Pancreas (tissue), 10 donors: ENCODE measurements at regions not wholly inside any gene's neighbourhood (a gene's known extent, or its start where the extent isn't known, plus 50 kb on each side); places are given as distances from the start of the nearest gene placed in this dataset.

Experiments
- ATAC-seq, 4 donors: fragments of 200-7000 bp; cut with Tn5 transposase; one replicate each; pipeline versions ENCODE4 v1.8.0 to v1.9.1; 2020; ENCODE audit warnings: mild to moderate bottlenecking in 4 of 4, moderate library complexity in 4 of 4
- DNase-seq, 6 donors: peaks; one replicate each; pipeline ENCODE4 v3.0.0-alpha.2; 2020
- FAIRE-seq: peaks from 2 replicates; lab custom pipeline; 2012; peaks lifted over from hg19 to GRCh38; lab: Jason Lieb, UNC
- H3K27ac ChIP-seq, 4 donors: fragments of 200-600 bp; sonication (generic); 1 replicate in 3 of 4; 2 replicates in 1 of 4; pipeline versions ENCODE4 v1.5.0 to v1.8.0; 2020
- H3K27me3 ChIP-seq, 4 donors: fragments of 200-600 bp; one replicate each; pipeline ENCODE4 v1.8.0; 2021
- H3K36me3 ChIP-seq, 3 donors: fragments of 200-600 bp; sonication (generic) in 1 of 3; one replicate each; pipeline versions ENCODE4 v1.5.0 to v1.8.0; 2020 to 2021
- H3K4me1 ChIP-seq, 3 donors: fragments of 200-600 bp; one replicate each; pipeline ENCODE4 v1.8.0; 2021
- H3K4me3 ChIP-seq, 4 donors: fragments of 200-600 bp; sonication (generic) in 2 of 4; one replicate each; pipeline versions ENCODE4 v1.5.0 to v1.8.0; 2020 to 2021
- H3K9me3 ChIP-seq, 4 donors: fragments of 200-600 bp; one replicate each; pipeline ENCODE4 v1.8.0; 2021
- CTCF ChIP-seq, 4 donors: fragments of 200-600 bp; sonication (generic) in 3 of 4; IDR thresholded peaks; one replicate each; pipeline versions ENCODE4 v1.5.0 to v1.8.0; 2021; ENCODE audit warnings: antibody characterized with exemption in 4 of 4
- WGBS, 2 donors: extraction: QIAGEN DNeasy Blood & Tissue Kit; methylation state at CpG; one replicate each; pipeline ENCODE4 v1.1.7; 2013; 5-methylcytosine and 5-hydroxymethylcytosine counted together
- intact Hi-C, 3 donors: fragments of 100-400 bp; cut with DNase I; formaldehyde crosslinking; loops; one replicate each; pipeline versions ENCODE4 v1.11.1 to v1.14.2; 2022
- donor health status: healthy with polysubstance abuse.
- donor health status: DM: no; HTN: no; CAD: no; lungs with moderate emphysema.
- donor health status: DM: no; HTN: no; CAD: no.
- donor health status: control.
- donor health status: control.
- donor health status: Bipolar disorder and iron deficiency.
- donor health status: DM: yes; HTN: yes; CAD: no.
- donor health status: DM: no; HTN: no; CAD: no.
- donor health status: DM: no; HTN: no; CAD: no.
- donor health status: DM: yes; HTN: yes; CAD: no.

GRCh38 chr14:59125156-59125555, 63.3 kb upstream of the DAAM1 start:
- no peak overlapping the region for H3K27ac ChIP-seq
- peaks cover 0 to 8% (median 3%) of the 10 kb centered on the region in 4 donors for H3K27me3 ChIP-seq
- 43 to 44% methylated on average over 4 of the region's 4 CpGs for WGBS, 2 donors
- H3K4me1 ChIP-seq = no peaks in the 10 kb centered on the region
- FAIRE-seq = no peak
- no peak for TF ChIP-seq CTCF (IDR thresholded peaks at IDR 0.05)
- no peak for DNase-seq
- H3K4me3 ChIP-seq = no peak overlapping the region
- H3K9me3 ChIP-seq = no peaks in the 10 kb centered on the region
- H3K36me3 ChIP-seq = no peaks in the 10 kb centered on the region
- intact Hi-C loops = no loop called here
- no peak for ATAC-seq

GRCh38 chr14:59126714-59127436, 61.6 kb upstream of the DAAM1 start:
- DNase-seq = peak in 1 of 6 donors; percentile 40
- Histone ChIP-seq H3K27me3 (peaks cover 0 to 8% (median 3%) of the 10 kb centered on the region in 4 donors), H3K27ac (no peak overlapping the region), H3K36me3 (no peaks in the 10 kb centered on the region), H3K4me3 (no peak overlapping the region), H3K9me3 (no peaks in the 10 kb centered on the region), H3K4me1 (no peaks in the 10 kb centered on the region)
- 30 to 34% methylated on average over 4 of the region's 4 CpGs for whole genome bisulfite sequencing, 2 donors
- TF ChIP-seq CTCF (IDR thresholded peaks at IDR 0.05) = peak; percentile 58 to 79 (median 68)
- intact Hi-C loops = loop anchor here in 1 of 3 donors (2.0 kb wide), 1 partner anchor 316 kb away; no protein-coding TSS in a partner anchor
- peak; percentile 84 to 96 (median 94) for ATAC-seq
- FAIRE-seq = peak; percentile 92

- 22 to 27% methylated on average over 1 of the region's 1 CpG for WGBS, 2 donors
- no peak overlapping the region for H3K4me3 ChIP-seq
- ATAC-seq (no peak), DNase-seq (no peak), FAIRE-seq (no peak)
- H3K27me3 ChIP-seq = peaks cover 0 to 6% (median 2%) of the 10 kb centered on the region in 4 donors
- intact Hi-C loops = loop anchor here in 1 of 3 donors (2.0 kb wide), 1 partner anchor 315 kb away; no protein-coding TSS in a partner anchor
- TF ChIP-seq CTCF (IDR thresholded peaks at IDR 0.05) = no peak
- no peaks in the 10 kb centered on the region for H3K9me3 ChIP-seq
- no peaks in the 10 kb centered on the region for H3K36me3 ChIP-seq
- H3K4me1 ChIP-seq = no peaks in the 10 kb centered on the region
- no peak overlapping the region for H3K27ac ChIP-seq
These were observed 61.1 kb upstream of the DAAM1 start for GRCh38 chr14:59127437-59127732.

GRCh38 chr14:59130462-59130861, 58.0 kb upstream of the DAAM1 start:
- 70 to 79% methylated on average over 7 of the region's 7 CpGs for WGBS, 2 donors
- H3K36me3 ChIP-seq = no peaks in the 10 kb centered on the region
- H3K27ac ChIP-seq = no peak overlapping the region
- peaks cover 0 to 3% (median 0%) of the 10 kb centered on the region in 4 donors for H3K27me3 ChIP-seq
- TF ChIP-seq CTCF (IDR thresholded peaks at IDR 0.05) = no peak
- no peak overlapping the region for H3K4me3 ChIP-seq
- ATAC-seq (no peak), FAIRE-seq (no peak), DNase-seq (no peak)
- intact Hi-C loops = loop anchor here in 2 of 3 donors (5.0 to 10.0 kb wide), 2 partner anchors 312 to 324 kb away; no protein-coding TSS in a partner anchor
- no peaks in the 10 kb centered on the region for H3K4me1 ChIP-seq
- H3K9me3 ChIP-seq = no peaks in the 10 kb centered on the region
